ENCODE measurements at regions not wholly inside any gene's neighbourhood (a gene's known extent, or its start where the extent isn't known, plus 50 kb on each side); places are given as distances from the start of the nearest gene placed in this dataset.

DNA sequence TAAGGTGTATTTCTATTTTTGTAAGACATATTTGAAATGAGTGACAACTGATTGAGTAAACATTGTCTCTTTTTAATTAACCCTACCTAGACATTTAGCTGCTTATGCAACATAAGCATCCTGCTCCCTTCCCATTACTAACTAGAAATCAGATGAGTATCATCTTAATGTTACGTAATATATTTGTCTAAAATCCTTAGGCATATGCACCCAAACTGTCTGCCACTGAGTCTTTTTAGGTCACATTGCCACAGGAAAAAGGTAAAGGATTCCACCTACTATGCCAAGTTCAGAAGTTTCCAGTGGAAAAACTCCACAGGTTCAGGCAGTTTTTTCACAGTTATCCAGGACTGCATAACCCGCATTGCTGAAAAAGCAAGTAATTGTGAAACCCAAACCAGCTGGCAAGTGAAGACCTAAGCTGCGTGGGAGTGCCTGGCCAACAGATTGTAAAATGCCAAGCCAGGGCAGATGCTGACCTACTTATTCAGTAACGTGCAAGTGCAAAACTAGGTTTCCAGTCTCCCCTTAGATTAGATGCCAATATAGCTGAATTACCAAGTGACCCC is 983.7 kb downstream of the GATA3 start:
- CTCF ChIA-PET, result no interaction called here
- POLR2A ChIA-PET, result no interaction called here
- TF ChIP-seq, protein P1, sequence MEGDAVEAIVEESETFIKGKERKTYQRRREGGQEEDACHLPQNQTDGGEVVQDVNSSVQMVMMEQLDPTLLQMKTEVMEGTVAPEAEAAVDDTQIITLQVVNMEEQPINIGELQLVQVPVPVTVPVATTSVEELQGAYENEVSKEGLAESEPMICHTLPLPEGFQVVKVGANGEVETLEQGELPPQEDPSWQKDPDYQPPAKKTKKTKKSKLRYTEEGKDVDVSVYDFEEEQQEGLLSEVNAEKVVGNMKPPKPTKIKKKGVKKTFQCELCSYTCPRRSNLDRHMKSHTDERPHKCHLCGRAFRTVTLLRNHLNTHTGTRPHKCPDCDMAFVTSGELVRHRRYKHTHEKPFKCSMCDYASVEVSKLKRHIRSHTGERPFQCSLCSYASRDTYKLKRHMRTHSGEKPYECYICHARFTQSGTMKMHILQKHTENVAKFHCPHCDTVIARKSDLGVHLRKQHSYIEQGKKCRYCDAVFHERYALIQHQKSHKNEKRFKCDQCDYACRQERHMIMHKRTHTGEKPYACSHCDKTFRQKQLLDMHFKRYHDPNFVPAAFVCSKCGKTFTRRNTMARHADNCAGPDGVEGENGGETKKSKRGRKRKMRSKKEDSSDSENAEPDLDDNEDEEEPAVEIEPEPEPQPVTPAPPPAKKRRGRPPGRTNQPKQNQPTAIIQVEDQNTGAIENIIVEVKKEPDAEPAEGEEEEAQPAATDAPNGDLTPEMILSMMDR (IDR thresholded peaks at IDR 0.05; ENCODE audit: low read depth, low read length), result no peak
- no peak overlapping the region for H3K4me3 ChIP-seq (ENCODE audit: low read depth, low read length)
- no peaks in the 10 kb centered on the region for H3K9me3 ChIP-seq (ENCODE audit: control insufficient read depth, insufficient read depth, low read length)
- DNase-seq (ENCODE audit: low read depth, low spot score), result no peak
- H3K27me3 ChIP-seq (ENCODE audit: control insufficient read depth, insufficient read depth, low read length), result no peaks in the 10 kb centered on the region
- no peak overlapping the region for H3K27ac ChIP-seq (ENCODE audit: low read depth, low read length)

DNA sequence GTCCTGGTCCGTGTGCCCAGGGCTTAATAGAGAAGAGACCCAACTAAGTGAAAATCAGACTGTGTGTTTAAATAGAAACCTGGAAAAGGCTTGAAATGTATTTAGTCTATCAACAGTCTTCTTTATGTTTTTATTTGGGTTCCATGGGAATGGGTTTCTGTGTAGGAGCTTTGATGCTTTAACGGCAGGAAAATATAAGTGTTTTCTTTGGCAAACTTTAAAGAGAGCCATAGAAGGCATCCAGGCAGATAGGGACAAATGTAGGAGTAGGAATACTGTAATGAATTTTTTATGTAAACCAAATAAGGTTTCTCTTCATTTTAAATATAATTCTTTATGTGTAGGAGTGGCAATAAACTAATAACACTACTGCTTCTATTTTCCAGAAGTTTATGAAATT is 989.0 kb downstream of the GATA3 start:
- ChIA-PET POLR2A (no interaction called here), CTCF (no interaction called here)
- no peaks in the 10 kb centered on the region for H3K27me3 ChIP-seq (ENCODE audit: control insufficient read depth, insufficient read depth, low read length)
- TF ChIP-seq, protein P1 (IDR thresholded peaks at IDR 0.05; ENCODE audit: low read depth, low read length), result no peak
- no peak overlapping the region for H3K27ac ChIP-seq (ENCODE audit: low read depth, low read length)
- DNase-seq (ENCODE audit: low read depth, low spot score), result no peak
- no peaks in the 10 kb centered on the region for H3K9me3 ChIP-seq (ENCODE audit: control insufficient read depth, insufficient read depth, low read length)
- no peak overlapping the region for H3K4me3 ChIP-seq (ENCODE audit: low read depth, low read length)

DNA sequence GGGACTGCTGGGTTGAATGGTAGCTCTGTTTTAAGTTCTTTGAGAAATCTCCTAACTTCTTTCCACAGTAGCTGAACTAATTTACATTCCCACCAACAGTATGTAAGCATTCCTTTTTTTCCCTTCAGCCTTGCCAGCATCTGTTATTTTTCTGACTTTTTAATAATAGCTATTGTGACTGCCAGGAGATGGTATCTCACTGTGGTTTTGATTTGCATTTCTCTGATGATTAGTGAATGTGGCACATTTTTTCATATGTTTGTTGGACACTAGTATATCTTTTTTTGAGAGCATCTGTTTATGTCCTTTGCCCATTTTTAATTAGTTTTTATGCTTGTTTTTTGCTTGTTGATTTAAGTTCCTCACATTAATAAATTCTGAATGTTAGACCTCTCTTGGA is 990.8 kb downstream of the GATA3 start:
- ChIA-PET CTCF (no interaction called here), POLR2A (no interaction called here)
- DNase-seq (ENCODE audit: low read depth, low spot score), result no peak
- Histone ChIP-seq H3K9me3 (ENCODE audit: control insufficient read depth, insufficient read depth, low read length) (no peaks in the 10 kb centered on the region), H3K4me3 (ENCODE audit: low read depth, low read length) (no peak overlapping the region), H3K27me3 (ENCODE audit: control insufficient read depth, insufficient read depth, low read length) (no peaks in the 10 kb centered on the region), H3K27ac (ENCODE audit: low read depth, low read length) (no peak overlapping the region)
- TF ChIP-seq, protein P1 (IDR thresholded peaks at IDR 0.05; ENCODE audit: low read depth, low read length), result no peak

DNA sequence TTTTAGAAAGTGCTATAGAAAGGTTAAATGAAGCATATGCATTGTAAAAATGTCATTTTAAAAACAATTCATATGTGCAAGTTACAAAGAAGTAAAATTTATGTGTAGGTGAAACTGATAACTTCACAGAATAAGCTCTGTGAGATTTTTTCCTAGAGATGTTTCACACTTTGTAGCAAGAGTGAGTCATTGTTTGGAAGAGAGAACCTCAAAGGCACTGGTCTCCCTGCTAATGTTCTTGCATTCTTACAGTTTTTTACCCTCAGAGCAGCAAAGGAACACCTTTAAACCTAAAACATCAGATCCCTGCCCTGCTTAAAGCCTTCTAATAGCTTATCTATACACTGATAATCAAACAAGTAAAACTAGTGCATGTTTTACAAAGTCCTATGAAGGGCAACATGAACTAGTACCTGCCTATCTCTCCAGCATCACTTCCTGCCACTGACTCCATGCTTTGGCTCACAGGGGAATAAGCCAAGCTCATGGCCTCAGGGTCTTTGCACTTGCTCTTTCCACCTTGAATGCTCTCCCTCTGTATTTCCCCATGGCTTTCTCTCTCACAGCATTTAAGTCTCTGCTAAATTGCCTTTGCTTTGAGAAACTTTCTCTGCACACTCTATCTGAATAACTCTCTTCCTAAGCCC is 997.0 kb downstream of the GATA3 start:
- DNase-seq (ENCODE audit: low read depth, low spot score), result no peak
- Histone ChIP-seq H3K9me3 (ENCODE audit: control insufficient read depth, insufficient read depth, low read length) (peaks cover 2% of the 10 kb centered on the region), H3K27ac (ENCODE audit: low read depth, low read length) (no peak overlapping the region), H3K4me3 (ENCODE audit: low read depth, low read length) (no peak overlapping the region), H3K27me3 (ENCODE audit: control insufficient read depth, insufficient read depth, low read length) (no peaks in the 10 kb centered on the region)
- TF ChIP-seq, protein P1 (IDR thresholded peaks at IDR 0.05; ENCODE audit: low read depth, low read length), result no peak
- ChIA-PET CTCF (interaction anchor here (1.0 kb wide), 1 partner anchor 157 kb away, joined by 3 read pairs; no protein-coding TSS in a partner anchor), POLR2A (no interaction called here)

DNA sequence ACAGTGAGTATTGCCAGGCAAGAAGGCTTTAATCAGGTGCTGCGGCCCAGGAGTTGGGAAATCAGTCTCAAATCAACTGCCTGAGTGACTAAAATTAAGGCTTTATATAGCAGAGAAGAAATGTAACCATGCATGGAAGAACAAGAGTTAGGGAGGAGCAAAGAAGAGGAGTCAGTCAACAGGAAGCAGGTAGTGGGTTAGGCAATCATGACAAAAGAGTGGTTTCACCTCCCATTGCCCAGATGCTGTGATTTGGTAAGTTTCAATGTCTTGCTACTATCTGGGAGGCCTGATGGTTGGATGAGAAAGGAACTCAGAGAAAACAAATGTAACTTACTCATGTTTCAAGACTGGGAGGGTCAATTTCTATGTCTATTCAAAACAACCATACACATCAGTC is 998.3 kb downstream of the GATA3 start:
- peaks cover 5% of the 10 kb centered on the region for H3K9me3 ChIP-seq (ENCODE audit: control insufficient read depth, insufficient read depth, low read length)
- H3K27me3 ChIP-seq (ENCODE audit: control insufficient read depth, insufficient read depth, low read length), result no peaks in the 10 kb centered on the region
- POLR2A ChIA-PET, result no interaction called here
- no peak for DNase-seq (ENCODE audit: low read depth, low spot score)
- H3K4me3 ChIP-seq (ENCODE audit: low read depth, low read length), result no peak overlapping the region
- TF ChIP-seq, protein P1 (IDR thresholded peaks at IDR 0.05; ENCODE audit: low read depth, low read length), result no peak
- CTCF ChIA-PET, result no interaction called here
- no peak overlapping the region for H3K27ac ChIP-seq (ENCODE audit: low read depth, low read length)

Measured in AG04450 (cell line).